ENCODE measurements at regions not wholly inside any gene's neighbourhood (a gene's known extent, or its start where the extent isn't known, plus 50 kb on each side); places are given as distances from the start of the nearest gene placed in this dataset.

DNA sequence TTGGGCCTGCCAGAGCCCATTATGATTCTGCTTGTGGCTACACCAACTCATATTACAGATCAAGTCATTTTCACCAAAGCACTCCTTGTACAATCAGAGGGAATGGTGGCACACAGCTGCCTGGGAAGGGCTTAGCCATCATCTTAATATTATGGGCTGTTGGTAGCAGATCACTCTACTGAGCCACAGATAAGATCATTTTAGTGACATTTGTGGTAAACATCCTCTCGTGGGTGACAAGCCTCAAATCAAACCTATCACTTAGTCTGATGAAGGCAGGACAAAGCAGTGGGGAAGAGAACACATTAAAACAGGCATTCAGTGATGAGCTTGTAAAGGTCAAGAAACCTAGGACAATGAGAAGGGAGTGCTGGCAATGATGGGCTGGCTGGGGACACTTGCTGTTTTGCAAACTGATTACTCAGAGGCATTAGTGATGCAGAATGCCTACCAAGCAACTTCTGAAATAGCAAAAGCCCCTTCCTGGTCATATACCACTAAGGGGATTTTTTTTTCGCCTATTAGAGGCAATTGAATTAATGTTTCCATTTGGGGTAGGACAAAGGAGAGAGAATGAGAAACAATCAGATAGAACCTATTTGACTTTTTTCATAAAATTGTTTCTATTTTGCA is 137.5 kb upstream of the WDR11 start:
- TF ChIP-seq, protein P1, sequence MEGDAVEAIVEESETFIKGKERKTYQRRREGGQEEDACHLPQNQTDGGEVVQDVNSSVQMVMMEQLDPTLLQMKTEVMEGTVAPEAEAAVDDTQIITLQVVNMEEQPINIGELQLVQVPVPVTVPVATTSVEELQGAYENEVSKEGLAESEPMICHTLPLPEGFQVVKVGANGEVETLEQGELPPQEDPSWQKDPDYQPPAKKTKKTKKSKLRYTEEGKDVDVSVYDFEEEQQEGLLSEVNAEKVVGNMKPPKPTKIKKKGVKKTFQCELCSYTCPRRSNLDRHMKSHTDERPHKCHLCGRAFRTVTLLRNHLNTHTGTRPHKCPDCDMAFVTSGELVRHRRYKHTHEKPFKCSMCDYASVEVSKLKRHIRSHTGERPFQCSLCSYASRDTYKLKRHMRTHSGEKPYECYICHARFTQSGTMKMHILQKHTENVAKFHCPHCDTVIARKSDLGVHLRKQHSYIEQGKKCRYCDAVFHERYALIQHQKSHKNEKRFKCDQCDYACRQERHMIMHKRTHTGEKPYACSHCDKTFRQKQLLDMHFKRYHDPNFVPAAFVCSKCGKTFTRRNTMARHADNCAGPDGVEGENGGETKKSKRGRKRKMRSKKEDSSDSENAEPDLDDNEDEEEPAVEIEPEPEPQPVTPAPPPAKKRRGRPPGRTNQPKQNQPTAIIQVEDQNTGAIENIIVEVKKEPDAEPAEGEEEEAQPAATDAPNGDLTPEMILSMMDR (IDR thresholded peaks at IDR 0.05) = no peak
- TF ChIP-seq ZFX (IDR thresholded peaks at IDR 0.05; ENCODE audit: borderline replicate concordance) = no peak
